GM21515 (cell line): ENCODE measurements at regions not wholly inside any gene's neighbourhood (a gene's known extent, or its start where the extent isn't known, plus 50 kb on each side); places are given as distances from the start of the nearest gene placed in this dataset.

ENCODE experiments used
- ATAC-seq: cut with Tn5 transposase; IDR thresholded peaks from one replicate; pipeline ENCODE4 v1.9.1; 2021; ENCODE audit not compliant: unreplicated experiment

DNA sequence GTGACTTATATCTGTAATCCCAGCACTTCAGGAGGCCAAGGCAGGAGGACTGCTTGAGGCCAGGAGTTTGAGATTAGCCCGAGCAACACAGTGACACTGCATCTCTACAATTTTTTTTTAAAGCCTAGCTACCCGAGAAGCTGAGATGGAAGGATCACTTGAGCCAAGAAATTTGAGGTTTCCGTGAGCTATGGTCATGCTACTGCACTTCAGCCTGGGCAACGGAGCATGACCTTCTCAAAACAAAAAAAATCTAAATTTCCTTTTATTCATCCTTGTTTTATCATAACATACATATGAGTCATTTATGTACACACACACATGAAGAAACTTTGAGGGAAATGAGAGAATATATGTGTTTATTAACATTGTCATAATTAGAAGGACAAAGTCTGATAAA is 277.5 kb upstream of the MAGI2 start:
- no peak for ATAC-seq

DNA sequence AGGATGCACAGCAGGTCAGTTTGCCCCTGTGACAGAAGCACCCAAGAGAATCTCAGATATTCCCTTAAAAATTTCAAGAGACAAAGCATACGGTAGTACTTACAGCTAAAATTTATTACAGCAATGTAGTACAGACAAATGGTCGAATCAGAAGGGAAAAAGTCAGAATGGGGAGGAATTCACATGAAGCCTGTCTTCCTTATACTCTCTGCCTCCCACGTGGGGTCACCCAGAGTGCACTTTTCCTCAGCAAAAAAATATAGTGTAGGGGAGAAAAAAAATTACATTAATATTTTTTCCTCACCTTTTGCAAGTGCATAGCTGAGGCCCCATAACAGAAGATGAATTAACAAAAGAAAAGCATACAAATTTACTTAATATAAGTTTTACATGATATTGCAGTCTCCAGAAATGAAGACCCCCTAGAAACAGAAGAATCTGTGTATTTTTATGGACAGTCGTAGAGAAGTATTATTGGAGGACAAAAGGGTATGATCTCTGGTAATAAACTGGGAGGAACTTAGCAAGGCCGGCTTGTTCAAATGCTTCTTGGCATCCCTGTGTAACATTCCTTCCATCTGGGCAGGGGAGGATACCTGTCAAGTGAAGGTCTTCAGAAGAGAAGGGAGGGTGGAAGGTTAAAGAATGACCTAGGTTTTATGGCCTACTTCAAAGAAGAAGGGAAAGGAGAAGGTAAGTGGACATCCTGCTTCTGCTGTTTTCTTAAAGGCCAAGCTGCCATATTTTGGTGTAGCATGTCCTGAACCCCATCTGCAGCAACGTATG is 270.6 kb upstream of the MAGI2 start:
- ATAC-seq: no peak

DNA sequence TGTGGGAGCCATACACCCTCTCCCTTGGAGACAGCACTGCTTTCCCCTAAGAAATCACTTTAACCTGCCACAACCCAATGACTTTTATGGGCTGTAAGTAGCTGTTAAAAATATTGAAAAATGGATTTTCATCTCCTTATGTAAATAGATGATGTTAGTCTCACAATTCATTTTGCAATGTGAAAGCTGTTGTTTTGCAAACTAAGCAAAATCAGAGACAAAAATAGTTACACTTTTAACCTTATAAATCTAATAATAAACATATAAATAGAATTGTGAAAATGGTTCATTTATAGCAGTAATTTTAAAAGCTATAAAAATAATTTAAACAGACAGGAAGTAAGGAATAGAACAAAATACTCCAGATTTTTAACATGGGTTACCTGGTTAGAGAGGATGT is 268.8 kb upstream of the MAGI2 start:
- no peak for ATAC-seq

DNA sequence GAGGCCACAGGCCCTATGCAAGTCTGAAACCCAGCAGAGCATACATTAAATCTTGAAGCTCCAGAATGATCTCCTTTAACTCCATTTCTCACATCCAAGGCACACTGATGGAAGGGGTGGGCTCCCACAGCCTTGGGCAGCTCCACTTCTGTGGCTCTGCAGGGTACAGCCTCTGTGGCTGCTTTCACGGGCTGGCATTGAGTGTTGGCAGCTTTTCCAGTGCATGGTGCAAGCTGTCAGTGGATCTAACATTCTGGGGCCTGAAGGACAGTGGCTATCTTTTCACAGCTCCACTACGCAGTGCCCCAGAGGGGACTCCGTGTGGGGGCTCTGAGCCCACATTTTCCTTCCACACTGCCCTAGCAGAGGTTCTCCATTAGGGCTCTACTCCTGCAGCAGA is 265.7 kb upstream of the MAGI2 start:
- ATAC-seq: no peak

GRCh38 chr7:79716329-79716728 is 262.9 kb upstream of the MAGI2 start:
- ATAC-seq: no peak

DNA sequence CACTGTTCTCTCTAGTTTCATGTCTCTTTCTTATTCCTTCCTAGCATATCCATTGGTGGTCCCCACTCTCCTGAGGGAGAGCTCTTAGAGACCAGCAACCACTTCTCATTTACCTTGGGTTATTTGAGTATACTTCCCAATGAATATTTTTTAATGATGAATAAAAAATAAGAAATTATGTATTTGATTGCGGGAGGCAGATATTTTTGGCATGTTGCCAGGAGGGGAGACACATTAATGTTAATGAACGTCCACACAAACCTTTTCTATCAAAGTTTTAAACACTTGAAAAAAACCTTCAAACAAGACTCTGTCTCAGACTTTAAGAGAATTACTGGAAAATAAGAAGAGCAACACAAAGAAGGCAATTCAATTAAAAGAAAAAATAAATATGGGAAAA is 260.6 kb upstream of the MAGI2 start:
- no peak for ATAC-seq

GRCh38 chr7:79713276-79713675 is 259.8 kb upstream of the MAGI2 start:
- no peak for ATAC-seq

GRCh38 chr7:79711660-79712059 is 258.2 kb upstream of the MAGI2 start:
- no peak for ATAC-seq

- no peak for ATAC-seq
These were observed 256.3 kb upstream of the MAGI2 start for GRCh38 chr7:79709574-79710409.

- ATAC-seq: no peak
These were observed 248.6 kb upstream of the MAGI2 start for GRCh38 chr7:79702116-79702515.

GRCh38 chr7:79692015-79692414 is 238.5 kb upstream of the MAGI2 start:
- ATAC-seq: no peak

- ATAC-seq: no peak
These were observed 237.6 kb upstream of the MAGI2 start for GRCh38 chr7:79691074-79691473.

DNA sequence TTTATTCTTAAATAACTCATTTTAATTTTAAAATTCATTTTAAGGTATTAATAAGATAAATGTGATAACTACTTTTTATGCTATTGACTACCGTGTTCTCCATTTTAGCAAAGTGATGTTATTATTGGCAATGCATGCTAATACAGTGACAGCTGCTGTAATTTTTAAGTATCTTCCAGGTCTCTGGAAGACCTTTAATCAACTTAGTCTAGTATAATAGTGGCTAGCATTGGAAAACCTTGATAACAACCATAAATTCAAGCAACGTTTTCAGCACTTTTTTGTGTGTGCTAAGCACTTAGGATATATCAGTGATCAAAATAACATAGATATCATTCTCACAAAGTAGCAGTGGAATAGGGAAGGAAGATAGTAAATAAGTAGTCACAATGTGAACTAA is 230.9 kb upstream of the MAGI2 start:
- ATAC-seq: no peak

GRCh38 chr7:79683916-79684315 is 230.4 kb upstream of the MAGI2 start:
- ATAC-seq: no peak

DNA sequence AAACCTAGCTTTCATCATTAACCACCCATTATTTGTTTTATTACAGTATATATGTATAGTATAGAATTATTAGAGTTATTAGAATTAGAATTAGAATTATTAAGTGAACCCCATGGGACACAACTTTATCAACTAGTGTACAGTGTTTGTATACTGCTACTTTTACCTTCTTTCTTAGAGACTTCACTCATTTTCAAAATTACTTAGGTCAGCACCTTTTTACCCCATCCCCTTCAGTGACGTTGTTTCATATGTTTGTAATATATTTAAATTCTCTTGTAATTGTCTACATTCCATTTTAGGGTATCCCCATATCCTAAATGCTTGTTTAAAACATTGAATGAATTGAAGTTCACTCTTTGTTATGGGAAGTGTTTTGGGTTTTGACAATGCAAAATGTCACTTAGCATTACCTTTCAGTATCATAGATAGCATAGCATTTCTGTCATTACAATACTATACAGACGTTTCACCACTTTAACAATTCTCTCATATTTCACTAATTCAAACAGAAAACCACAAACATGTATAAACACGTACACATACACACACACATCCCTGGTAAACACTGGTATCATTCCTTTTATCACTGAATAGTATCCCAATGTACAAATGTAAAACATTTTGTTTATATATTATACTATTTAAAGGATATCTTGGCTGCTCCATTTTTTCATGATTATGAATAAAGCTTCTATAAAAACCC is 229.9 kb upstream of the MAGI2 start:
- ATAC-seq: no peak

- no peak for ATAC-seq
These were observed 228.0 kb upstream of the MAGI2 start for GRCh38 chr7:79681454-79681853.

DNA sequence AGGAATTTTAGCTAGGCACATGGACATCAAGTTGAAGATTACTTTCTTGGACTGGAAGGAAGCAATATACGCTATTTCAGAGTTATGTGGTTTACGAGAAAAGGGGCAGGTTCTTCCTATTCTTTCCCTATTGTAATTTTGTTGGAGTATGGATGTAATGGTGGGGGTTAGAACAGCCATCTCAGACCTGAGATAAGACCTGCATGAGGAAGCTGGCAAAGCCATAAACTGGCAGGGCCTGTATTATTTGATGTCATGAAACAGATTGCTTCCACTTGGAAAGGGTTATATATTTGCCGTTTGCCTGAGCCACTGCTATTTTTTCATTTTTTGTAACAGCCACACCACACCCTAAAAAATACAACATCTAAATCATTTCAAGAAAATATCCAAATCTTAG is 220.5 kb upstream of the MAGI2 start:
- ATAC-seq: no peak

- ATAC-seq: no peak
These were observed 220.0 kb upstream of the MAGI2 start for GRCh38 chr7:79673421-79673820.

DNA sequence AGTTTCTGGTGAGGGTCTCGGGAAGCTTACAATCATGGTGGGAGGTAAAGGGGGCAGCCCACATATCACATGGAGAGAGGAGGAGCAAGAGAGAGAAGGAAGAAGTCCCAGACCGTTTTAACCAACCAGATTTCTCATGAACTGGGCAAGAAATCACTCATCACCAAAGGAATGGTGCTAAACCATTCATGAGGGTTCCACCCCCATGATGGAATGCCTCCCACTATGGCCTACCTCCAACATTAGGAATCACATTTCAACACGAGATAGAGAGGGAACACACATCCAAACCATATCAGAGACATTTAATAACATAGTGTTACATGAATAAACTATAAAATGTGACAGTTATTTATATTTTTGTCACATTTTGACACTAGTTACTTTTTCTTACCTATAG is 214.8 kb upstream of the MAGI2 start:
- ATAC-seq: no peak

DNA sequence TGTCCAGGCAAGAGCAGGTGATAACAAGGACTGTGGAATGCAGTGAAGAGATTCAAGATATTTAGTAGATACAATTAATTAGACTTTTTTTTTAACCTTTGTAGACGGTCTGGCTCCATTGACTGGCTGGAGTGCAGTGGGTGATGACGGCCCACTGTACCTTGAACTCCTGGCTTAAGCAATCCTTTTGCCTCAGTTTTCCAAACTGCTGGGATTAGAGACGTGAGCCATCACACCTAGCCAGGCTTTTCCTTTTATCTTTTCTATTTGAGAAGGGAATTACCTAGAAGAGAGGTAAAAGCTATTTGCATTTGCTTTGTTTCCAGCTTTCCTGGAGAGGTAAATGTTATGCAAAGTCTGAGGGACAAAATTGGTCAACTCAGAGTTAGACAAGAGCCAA is 213.0 kb upstream of the MAGI2 start:
- no peak for ATAC-seq

- ATAC-seq: no peak
These were observed 211.6 kb upstream of the MAGI2 start for GRCh38 chr7:79664884-79665676.
